ENCODE measurements at regions not wholly inside any gene's neighbourhood (a gene's known extent, or its start where the extent isn't known, plus 50 kb on each side); places are given as distances from the start of the nearest gene placed in this dataset.

DNA sequence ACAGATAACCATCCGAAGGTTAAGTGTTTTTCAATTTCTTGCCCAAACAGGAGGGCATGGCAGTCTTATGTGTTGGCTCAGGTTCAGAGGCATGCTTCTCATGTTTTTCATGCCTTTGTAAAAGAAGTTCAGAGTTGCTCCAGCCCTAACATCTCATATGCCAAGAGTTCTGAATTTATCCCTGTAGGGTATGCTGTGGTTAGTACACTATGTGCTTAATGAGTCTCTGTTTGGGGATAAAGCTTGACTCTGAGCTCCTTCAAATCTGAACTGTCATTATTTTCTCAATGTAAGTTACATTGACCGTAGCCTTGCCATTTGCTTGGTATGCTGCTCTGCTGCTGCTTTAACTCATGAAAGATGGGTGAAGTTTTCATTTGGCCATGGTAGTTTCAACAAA, 67.9 kb upstream of the PNPT1 start:
- TF ChIP-seq, protein P1, sequence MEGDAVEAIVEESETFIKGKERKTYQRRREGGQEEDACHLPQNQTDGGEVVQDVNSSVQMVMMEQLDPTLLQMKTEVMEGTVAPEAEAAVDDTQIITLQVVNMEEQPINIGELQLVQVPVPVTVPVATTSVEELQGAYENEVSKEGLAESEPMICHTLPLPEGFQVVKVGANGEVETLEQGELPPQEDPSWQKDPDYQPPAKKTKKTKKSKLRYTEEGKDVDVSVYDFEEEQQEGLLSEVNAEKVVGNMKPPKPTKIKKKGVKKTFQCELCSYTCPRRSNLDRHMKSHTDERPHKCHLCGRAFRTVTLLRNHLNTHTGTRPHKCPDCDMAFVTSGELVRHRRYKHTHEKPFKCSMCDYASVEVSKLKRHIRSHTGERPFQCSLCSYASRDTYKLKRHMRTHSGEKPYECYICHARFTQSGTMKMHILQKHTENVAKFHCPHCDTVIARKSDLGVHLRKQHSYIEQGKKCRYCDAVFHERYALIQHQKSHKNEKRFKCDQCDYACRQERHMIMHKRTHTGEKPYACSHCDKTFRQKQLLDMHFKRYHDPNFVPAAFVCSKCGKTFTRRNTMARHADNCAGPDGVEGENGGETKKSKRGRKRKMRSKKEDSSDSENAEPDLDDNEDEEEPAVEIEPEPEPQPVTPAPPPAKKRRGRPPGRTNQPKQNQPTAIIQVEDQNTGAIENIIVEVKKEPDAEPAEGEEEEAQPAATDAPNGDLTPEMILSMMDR (IDR thresholded peaks at IDR 0.05): no peak
- TF ChIP-seq POLR2A (IDR thresholded peaks at IDR 0.05): no peak
- TF ChIP-seq POLR2AphosphoS5 (IDR thresholded peaks at IDR 0.05): no peak
- no peak for TF ChIP-seq EP300 (IDR thresholded peaks at IDR 0.05)
